GM04504 (cell line): ENCODE measurements at regions not wholly inside any gene's neighbourhood (a gene's known extent, or its start where the extent isn't known, plus 50 kb on each side); places are given as distances from the start of the nearest gene placed in this dataset.

Source experiments
- DNase-seq: peaks from one replicate; pipeline ENCODE4 v3.0.0-alpha.2; 2012; ENCODE audit warnings: low read depth

DNA sequence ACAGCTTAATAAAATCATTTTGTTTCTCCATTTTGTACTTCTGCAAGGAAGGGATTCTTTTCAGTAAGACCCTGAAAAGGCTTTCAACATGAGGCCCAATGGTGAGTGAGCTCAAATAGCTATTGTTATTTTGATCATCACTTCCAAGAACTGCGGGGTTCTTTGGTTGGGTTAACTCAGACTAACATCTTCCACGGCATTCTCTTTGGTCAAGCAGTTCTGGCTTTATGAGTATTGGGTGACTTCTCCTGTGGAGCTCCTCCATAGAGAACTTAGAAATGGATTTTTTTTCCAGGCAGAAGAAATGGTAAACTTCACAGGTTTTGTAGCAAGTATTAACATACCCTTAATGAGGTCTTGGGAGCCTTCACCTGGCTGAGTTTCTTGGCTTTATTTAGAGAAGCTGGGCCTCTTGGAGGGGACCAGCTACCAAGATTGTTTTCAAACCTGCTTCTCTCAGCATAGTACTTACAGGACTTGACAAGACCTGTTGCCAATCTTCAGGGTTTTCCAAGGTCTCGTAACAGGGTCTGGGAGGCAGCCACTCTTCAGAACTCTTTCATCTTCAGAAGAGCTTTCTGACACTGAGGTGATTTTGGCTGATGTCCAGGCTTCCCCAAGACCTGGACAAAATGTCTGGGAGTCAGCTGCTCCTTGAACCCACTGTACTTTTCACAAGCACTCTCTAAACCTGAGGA, 353.2 kb upstream of the ETAA1 start:
- no peak for DNase-seq

GRCh38 chr2:67046591-67046990, 350.5 kb upstream of the ETAA1 start:
- DNase-seq = no peak

DNA sequence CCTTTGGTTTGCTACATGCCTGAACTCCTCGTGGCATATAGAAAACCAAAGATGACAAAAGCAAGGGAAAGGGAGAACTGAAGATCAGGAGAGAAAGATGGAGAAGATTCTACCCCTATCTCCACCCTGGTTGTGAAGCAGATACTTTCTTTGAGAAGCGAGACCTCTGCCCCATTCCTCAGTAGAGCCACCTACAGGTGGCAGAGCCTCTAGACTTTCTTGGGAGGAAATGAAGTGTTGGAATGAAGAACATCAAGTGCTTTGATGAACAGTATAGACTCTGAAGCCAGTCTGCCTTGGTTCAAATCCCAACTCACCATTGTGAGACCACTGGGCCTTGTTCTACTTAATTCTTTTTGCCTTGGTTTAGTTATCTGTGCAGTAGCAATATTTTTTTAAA, 348.8 kb upstream of the ETAA1 start:
- no peak for DNase-seq

GRCh38 chr2:67050622-67051021, 346.5 kb upstream of the ETAA1 start:
- DNase-seq = no peak

- no peak for DNase-seq
Measured at GRCh38 chr2:67054728-67055127, 342.4 kb upstream of the ETAA1 start.

DNA sequence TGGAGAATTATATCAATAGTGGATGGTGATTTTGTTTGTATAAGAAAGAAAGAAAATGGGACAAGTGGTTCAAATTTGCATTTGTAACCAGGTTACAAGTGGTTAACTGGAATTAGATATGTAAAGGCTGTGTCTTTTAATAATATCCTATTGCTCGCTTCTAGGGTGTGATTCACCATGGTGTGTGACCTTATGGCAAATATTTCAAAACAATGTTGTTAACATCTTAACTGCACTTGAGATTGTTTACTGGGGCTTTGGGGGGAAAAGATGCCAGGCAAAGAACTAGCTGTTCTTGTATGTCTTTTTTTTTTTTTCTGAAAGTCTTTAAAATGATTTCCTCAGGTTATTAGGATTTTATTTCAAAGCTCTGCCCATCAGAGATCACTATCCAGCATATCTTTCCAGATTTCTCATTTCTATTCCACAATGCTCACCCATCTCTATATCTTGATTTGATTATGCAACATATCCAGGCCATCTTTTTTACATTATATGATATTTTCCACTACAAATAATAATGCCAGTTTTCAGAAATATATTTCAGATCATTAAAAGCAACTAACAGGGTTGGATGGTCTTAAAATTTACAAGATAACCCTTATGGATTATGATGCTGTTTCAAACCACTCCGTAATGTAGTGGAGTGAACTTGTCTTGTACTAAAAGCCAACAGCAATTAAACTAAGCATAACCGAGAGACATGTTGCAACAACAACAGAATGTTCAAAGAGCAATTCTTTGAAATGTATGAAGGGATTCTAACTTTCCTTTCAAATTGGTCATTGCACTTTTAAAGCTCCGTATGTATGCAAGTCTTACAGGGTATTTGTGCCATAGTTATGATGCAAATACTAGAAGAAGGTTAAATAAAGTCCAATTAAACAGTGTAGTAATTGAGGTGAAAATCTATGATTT, 341.5 kb upstream of the ETAA1 start:
- no peak for DNase-seq

DNA sequence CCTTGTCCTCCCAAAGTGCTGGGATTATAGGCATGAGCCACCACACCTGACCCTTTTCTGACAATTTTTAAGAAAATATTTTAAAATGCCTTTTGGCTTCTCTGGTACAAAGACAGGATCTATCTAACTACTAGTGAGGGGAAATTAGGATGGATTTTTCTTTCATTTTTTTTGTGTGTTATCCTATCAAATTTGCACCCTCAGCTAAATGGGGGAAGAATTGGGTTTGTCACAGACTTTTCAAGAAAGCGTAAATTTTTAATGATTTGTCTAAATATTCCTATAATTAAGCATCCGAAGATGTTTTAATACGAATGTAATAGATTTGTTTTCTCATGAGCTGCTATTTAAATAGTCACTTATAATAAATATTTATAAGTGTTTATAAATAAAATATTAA, 340.0 kb upstream of the ETAA1 start:
- no peak for DNase-seq

- no peak for DNase-seq
Measured at GRCh38 chr2:67057901-67058703, 339.0 kb upstream of the ETAA1 start.

DNA sequence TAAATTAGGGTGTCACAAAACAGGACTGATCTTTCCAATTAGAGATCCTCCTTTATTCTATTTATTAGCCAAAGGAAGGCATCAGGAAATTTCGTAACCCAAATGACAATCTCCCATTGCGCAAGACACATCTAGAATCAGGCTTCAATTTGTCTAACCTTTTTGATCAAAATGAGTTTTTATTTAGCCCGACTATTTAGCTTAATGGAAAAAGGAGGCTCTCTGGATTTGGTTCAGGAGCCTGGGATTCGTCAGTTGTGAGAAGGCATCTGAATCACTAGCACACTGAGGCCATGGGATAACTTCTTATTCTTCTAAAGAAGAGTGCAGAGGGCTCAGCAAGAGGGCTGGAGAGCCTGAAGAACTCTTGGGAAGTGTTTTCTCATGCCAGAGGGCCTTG, 332.1 kb upstream of the ETAA1 start:
- DNase-seq = no peak

DNA sequence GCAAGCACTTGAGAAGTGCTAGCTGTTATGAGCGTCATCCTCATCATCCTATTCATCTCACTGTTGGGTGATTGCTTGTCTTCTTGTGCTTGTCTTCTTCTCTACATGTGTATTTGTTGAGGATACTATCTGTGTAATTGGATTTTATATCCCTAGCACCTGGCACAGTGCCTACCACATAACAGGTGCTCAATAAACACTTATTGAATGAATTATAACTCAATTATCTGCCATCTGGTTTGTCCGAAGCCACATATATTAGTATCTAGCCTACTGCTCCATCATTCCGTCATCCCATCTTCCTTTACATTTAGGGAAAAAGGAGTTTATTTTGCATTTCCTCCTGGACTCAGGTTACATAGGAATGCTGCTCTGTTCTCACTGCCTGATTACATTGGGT, 330.4 kb upstream of the ETAA1 start:
- DNase-seq = no peak

DNA sequence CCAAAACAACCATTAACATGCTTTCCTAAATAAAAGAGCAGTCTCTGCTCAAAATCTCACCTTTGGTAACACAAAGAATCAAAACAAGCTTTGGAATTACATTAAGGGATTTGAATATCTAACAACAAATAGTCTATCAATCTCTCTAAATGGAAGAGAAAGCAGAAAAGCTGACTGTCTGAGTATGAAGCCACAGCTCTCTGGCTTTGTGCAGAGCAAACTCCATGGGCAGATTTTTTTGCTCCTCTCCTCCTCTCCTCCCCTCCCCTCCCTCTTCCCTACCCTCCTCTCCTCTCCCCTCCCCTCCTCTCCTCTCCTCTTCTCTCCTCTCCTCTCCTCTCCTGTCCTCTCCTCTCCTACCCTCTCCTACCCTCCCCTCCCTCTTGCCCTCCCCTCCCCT, 329.5 kb upstream of the ETAA1 start:
- DNase-seq = no peak

DNA sequence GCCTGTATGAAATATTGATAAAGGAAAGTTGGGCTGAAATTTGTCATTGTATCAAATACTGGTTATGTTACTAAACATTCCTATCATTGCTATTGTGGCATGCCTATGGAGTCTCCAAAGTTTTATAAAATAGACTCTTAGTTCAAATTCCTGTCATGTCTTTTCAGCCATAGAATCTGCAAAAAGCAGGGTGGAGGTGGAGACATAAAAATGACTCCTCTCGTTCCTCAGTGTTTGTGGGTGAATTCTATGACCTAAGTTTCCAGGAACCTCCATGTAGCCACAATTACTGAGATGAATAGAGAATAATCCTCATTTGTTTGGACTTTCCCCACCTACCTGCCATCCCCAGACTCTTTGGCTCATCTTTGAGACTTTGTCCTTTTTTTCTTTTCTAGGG, 326.3 kb upstream of the ETAA1 start:
- DNase-seq = no peak

- no peak for DNase-seq
Measured at GRCh38 chr2:67075056-67075455, 322.1 kb upstream of the ETAA1 start.

DNA sequence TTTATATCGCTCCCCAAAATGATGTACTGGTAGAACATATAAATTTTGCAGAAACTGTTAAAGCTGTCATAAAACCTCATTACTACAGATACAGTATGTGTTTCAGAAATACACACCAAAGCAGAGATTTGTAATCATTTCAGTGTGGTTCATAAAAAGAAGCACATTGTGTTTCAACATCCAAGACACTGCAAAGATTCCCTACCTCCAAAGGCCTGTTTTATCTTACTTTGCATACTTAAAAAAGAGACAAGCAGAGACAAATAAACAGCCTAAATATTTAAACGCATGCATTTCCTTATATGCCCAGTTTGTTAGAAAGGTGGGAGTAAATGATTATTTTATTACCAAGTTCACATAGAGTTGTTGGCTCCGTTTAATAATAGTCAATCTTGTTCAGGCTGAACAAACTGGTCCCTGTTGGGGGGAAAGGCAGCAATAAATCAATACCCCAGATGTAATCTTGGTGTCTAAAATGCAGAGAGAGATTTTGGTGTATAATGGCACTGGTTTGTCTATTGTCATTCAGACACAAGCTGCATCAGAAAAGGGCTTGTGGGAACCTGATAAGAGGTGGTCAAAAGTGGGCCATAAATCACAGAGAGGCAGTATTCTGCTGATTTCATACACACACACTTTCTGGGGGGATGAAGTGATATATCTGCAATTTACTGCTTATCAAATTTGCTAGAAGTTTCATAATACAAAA, 321.4 kb upstream of the ETAA1 start:
- no peak for DNase-seq

DNA sequence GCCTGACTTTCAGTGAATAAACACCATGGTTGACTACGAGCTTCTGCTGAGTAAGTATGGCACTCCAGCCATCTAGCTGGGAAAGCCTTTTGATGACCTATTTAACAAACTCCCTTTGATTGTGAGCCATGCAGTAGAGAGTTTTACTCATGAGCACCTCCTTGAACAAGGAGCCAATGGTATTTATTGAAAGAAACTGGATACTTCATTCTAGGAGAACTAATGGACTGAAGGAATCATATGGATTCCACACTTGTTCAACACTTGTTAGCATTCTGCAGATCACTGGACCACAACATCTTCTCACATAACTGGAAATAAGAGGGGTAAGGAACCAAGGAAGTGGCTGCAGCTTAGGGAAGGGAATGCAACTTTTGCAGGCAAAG, 320.9 kb upstream of the ETAA1 start:
- no peak for DNase-seq

DNA sequence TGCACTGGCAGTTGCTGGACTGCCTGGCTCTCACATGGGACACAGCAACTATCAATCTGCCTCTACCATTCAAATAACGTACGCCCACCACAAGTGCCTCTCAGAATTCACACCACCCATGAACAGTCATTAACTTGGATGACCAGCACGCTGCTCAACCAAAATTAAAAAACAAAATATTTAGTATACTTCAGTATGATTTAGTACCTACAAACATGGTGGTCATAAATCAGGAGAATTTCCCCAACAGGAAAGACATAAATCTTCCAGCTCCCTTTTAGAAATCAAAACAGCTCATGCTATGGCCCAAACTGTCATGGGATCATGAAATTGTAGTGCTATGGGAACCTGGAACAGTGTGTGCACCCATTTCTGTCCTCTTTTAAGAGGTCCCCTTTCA, 317.4 kb upstream of the ETAA1 start:
- DNase-seq = no peak

- no peak for DNase-seq
Measured at GRCh38 chr2:67082813-67083212, 314.3 kb upstream of the ETAA1 start.

- no peak for DNase-seq
Measured at GRCh38 chr2:67083951-67084350, 313.2 kb upstream of the ETAA1 start.

DNA sequence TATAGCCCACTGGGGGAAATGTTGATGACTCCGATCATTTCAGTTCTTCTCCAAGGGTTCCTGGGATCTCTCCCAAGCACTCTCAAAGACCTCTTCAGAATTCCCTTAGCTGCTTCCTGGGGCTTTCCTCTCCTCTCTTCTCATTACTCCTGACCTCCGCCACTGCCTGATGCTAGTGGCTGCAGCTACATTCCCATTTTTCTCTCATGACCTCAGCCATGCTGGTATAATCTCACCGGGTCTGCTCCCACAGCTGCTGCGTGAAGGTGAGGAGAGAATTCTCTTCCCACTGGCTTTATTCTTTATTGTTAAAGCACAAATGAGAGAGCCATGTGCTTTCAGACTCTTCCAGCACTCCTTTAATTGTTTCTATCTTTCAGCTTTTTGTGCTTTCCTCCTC, 312.0 kb upstream of the ETAA1 start:
- no peak for DNase-seq

DNA sequence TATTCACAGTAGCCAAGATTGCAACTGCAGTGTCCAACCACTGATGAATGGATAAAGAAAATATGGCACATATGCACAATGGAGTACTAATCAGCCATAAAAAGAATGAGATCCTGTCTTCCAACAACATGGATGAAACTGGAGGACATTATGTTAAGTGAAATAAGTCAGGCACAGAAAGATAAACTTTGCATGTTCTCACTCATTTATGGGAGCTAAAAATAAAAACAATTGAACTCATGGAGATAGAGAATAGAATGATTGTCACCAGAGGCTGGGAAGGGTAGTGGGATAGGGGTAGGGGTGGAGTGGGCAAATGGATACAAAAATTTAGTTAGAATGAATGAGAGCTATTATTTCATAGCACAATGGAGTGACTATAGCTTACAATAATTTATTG, 305.5 kb upstream of the ETAA1 start:
- DNase-seq = no peak

- no peak for DNase-seq
Measured at GRCh38 chr2:67095121-67095520, 302.0 kb upstream of the ETAA1 start.

- no peak for DNase-seq
Measured at GRCh38 chr2:67096886-67097285, 300.2 kb upstream of the ETAA1 start.
